AG04450 (cell line): ENCODE measurements at regions not wholly inside any gene's neighbourhood (a gene's known extent, or its start where the extent isn't known, plus 50 kb on each side); places are given as distances from the start of the nearest gene placed in this dataset.

Source experiments
- CTCF ChIA-PET: fragments of 300-600, 350-600 bp; formaldehyde crosslinking; extraction: SDS; loops from one replicate; lab custom pipeline; 2022; ENCODE audit warnings: antibody characterized with exemption, inconsistent platforms; lab: Charles Lee
- POLR2A ChIA-PET: fragments of 350-600 bp; formaldehyde crosslinking; extraction: SDS; loops from one replicate; lab custom pipeline; 2021; ENCODE audit warnings: antibody characterized with exemption, inconsistent platforms; lab: Yijun Ruan, JAX
- DNase-seq: peaks from one replicate; pipeline ENCODE4 v3.0.0-alpha.2; 2011; ENCODE audit warnings: low read depth, low spot score
- H3K27ac ChIP-seq: one replicate; pipeline ENCODE4 v1.5.1; 2012; ENCODE audit warnings: low read depth, low read length, control low read depth
- H3K27me3 ChIP-seq: one replicate; pipeline ENCODE4 v1.6.0; 2012; ENCODE audit warnings: low read length; ENCODE audit not compliant: control insufficient read depth, insufficient read depth
- H3K4me3 ChIP-seq: 2 replicates; pipeline ENCODE4 v1.5.1; 2011; ENCODE audit warnings: mild to moderate bottlenecking, low read depth, low read length, control low read depth
- H3K9me3 ChIP-seq: 2 replicates; pipeline ENCODE4 v1.5.1; 2012; ENCODE audit warnings: low read length; ENCODE audit not compliant: control insufficient read depth, insufficient read depth
- TF ChIP-seq, protein P1 (sequence below): IDR thresholded peaks from 2 replicates; pipeline ENCODE4 v1.5.1; 2011; ENCODE audit warnings: low read depth, low read length, control low read depth, inconsistent platforms

DNA sequence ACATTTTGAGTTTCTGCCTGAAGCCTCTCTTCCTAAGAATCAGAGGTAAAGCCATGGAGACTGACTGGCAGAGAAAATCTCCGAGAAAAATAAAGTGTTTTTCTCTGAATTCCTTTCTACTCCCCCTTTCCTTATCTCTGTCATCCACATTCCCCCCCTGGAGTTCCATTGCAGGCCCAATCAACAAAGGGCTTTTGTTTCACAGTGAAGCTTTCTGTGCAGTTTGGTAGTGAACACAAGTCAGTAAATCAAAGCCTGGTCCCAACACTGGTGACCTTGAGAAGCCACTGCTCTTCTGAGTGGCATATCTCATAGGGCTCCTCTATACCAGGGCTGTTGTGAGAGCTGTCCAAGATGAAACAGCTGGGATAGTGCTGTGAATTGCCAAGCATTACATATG lies 228.4 kb downstream of the SEC16B start:
- CTCF ChIA-PET: no interaction called here
- POLR2A ChIA-PET: no interaction called here
- TF ChIP-seq, protein P1, sequence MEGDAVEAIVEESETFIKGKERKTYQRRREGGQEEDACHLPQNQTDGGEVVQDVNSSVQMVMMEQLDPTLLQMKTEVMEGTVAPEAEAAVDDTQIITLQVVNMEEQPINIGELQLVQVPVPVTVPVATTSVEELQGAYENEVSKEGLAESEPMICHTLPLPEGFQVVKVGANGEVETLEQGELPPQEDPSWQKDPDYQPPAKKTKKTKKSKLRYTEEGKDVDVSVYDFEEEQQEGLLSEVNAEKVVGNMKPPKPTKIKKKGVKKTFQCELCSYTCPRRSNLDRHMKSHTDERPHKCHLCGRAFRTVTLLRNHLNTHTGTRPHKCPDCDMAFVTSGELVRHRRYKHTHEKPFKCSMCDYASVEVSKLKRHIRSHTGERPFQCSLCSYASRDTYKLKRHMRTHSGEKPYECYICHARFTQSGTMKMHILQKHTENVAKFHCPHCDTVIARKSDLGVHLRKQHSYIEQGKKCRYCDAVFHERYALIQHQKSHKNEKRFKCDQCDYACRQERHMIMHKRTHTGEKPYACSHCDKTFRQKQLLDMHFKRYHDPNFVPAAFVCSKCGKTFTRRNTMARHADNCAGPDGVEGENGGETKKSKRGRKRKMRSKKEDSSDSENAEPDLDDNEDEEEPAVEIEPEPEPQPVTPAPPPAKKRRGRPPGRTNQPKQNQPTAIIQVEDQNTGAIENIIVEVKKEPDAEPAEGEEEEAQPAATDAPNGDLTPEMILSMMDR: no peak
- no peaks in the 10 kb centered on the region for H3K9me3 ChIP-seq
- DNase-seq: no peak
- no peak overlapping the region for H3K4me3 ChIP-seq
- H3K27ac ChIP-seq: no peak overlapping the region
- no peaks in the 10 kb centered on the region for H3K27me3 ChIP-seq

DNA sequence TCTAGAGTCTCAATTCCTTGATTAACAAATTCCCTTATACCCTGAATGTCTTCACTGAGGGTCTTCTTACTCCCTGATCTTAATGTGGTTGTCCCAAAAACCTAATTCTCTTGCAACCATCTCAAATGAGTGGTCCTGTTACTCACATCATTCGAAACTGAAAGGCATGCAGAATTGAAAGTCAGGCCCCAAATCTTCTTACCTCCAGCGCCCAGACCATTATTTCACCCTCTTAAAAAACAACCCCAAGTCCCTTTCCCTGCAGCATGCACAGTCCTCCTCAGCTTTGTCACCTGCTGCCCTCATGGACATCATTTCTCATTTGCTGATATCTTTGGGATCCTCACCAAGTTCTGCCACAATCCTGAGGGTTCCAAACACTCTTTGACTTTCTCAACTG lies 230.1 kb downstream of the SEC16B start:
- TF ChIP-seq, protein P1: no peak
- POLR2A ChIA-PET: no interaction called here
- CTCF ChIA-PET: no interaction called here
- DNase-seq: no peak
- no peaks in the 10 kb centered on the region for H3K9me3 ChIP-seq
- H3K4me3 ChIP-seq: no peak overlapping the region
- H3K27ac ChIP-seq: no peak overlapping the region
- no peaks in the 10 kb centered on the region for H3K27me3 ChIP-seq

DNA sequence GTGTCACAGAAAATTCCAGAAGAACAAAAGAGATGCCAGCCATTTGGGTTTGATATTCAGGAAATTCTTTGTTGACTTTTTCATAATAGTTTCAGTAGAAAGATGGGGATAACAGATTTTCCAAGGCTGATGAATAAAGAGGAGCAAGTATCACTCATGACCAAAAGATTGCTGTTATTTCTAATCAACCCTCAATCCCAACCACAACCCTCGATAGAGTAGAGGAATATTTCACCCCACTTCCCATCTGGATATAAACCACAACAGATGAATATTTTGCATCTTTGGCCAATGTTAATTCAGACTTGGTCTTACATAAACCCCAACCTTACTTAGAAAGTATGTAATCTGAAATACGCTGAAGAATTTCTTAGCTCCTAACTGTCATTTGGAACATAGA lies 232.4 kb downstream of the SEC16B start:
- no peak overlapping the region for H3K27ac ChIP-seq
- H3K9me3 ChIP-seq: no peaks in the 10 kb centered on the region
- no peak overlapping the region for H3K4me3 ChIP-seq
- CTCF ChIA-PET: no interaction called here
- POLR2A ChIA-PET: no interaction called here
- TF ChIP-seq, protein P1: no peak
- no peak for DNase-seq
- H3K27me3 ChIP-seq: no peaks in the 10 kb centered on the region

DNA sequence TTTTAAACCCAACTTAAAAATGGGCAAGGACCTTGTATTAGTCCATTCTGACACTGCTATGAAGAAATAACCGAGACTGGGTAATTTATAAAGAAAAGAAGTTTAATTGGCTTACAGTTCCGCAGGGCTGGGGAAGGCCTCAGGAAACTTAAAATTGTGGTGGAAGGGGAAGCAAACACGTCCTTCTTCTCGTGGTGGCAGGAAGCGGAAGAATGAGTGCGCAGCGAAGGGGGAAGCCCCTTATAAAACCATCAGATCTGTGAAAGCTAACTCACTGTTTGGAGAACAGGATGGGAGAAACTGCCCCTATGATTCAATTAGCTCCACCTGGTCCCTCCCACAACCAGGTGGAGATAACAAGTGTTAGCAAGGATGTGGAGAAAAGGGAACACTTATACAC lies 237.7 kb downstream of the SEC16B start:
- POLR2A ChIA-PET: no interaction called here
- H3K4me3 ChIP-seq: no peak overlapping the region
- H3K27ac ChIP-seq: no peak overlapping the region
- CTCF ChIA-PET: no interaction called here
- no peaks in the 10 kb centered on the region for H3K9me3 ChIP-seq
- TF ChIP-seq, protein P1: no peak
- no peaks in the 10 kb centered on the region for H3K27me3 ChIP-seq
- no peak for DNase-seq

DNA sequence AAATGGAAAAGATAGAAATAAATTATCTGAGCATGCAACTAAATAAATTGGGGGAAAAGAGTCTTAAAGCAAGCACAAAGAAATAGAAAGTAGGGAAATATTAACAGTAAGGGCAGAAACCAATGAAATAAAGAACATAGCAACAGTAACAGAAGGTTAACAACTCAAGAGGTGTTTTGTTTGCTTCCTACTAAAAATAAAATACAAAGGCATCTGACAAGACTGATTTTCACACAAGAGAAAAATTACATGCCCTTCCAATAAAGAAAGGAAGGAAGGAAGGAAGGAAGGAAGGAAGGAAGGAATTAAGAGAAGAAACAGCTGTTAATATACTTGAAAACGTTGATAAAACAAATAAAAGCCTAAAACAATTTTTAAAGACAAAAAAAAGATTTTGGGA lies 240.2 kb downstream of the SEC16B start:
- CTCF ChIA-PET: no interaction called here
- H3K27me3 ChIP-seq: no peaks in the 10 kb centered on the region
- H3K9me3 ChIP-seq: no peaks in the 10 kb centered on the region
- TF ChIP-seq, protein P1: no peak
- H3K27ac ChIP-seq: no peak overlapping the region
- POLR2A ChIA-PET: no interaction called here
- no peak for DNase-seq
- no peak overlapping the region for H3K4me3 ChIP-seq
